Activated CD8-positive, alpha-beta memory T cell treated with anti-CD3 and anti-CD28 coated beads, Interleukin-2, amount 10 ng/mL, durations not matched to agents 7 days and 5 days (primary cell): ENCODE measurements at regions not wholly inside any gene's neighbourhood (a gene's known extent, or its start where the extent isn't known, plus 50 kb on each side); places are given as distances from the start of the nearest gene placed in this dataset.

Experiments used
- ATAC-seq: fragments of 150-1000 bp; cut with Tn5 transposase; one replicate; pipeline ENCODE4 v1.10.0; 2021; ENCODE audit warnings: moderate library complexity
- CTCF ChIA-PET: fragments of 350-600 bp; sonication (Branson Sonifier 250); formaldehyde crosslinking; loops from one replicate; lab custom pipeline; 2021; ENCODE audit warnings: antibody characterized with exemption; lab: Charles Lee
- DNase-seq: peaks from one replicate; pipeline ENCODE4 v3.0.0-alpha.2; 2020
- H3K27ac Mint-ChIP-seq: one replicate; pipeline ENCODE4 v1.8.0; 2021; ENCODE audit warnings: mild to moderate bottlenecking, mixed read lengths
- H3K27me3 Mint-ChIP-seq: one replicate; pipeline ENCODE4 v1.8.0; 2021; ENCODE audit warnings: mixed read lengths
- H3K36me3 Mint-ChIP-seq: one replicate; pipeline ENCODE4 v1.8.0; 2021; ENCODE audit warnings: mild to moderate bottlenecking, mixed read lengths
- H3K4me1 Mint-ChIP-seq: one replicate; pipeline ENCODE4 v1.8.0; 2021; ENCODE audit warnings: mixed read lengths
- H3K4me3 Mint-ChIP-seq: one replicate; pipeline ENCODE4 v1.8.0; 2021; ENCODE audit warnings: mild to moderate bottlenecking, moderate library complexity, mixed read lengths
- H3K9me3 Mint-ChIP-seq: one replicate; pipeline ENCODE4 v1.8.0; 2022; ENCODE audit warnings: low read depth, mixed read lengths

DNA sequence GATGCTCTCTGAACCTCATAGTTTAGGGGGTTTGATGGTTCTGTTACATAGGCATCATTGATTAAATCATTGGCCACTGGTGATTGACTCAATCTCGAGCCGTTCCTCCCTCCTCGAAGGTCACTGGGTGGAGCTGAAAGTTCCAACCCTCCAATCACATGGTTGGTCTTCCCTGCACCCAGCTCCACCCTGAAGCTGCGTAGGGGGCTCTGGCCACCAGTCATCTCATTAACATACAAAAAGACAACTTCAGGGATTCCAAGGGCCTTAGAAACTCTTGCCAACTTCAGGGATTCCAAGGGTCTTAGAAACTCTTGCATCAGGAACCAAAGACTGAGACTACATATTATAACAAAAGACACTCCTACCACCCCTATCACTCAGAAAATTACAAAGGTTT lies 306.5 kb upstream of the TNRC6C start:
- H3K4me3 Mint-ChIP-seq = no peak overlapping the region
- H3K27me3 Mint-ChIP-seq = peaks cover 5% of the 10 kb centered on the region
- no peak for ATAC-seq
- H3K36me3 Mint-ChIP-seq = peaks cover 3% of the 10 kb centered on the region
- H3K9me3 Mint-ChIP-seq = no peaks in the 10 kb centered on the region
- H3K4me1 Mint-ChIP-seq = peaks cover 13% of the 10 kb centered on the region
- H3K27ac Mint-ChIP-seq = no peak overlapping the region
- DNase-seq = no peak
- CTCF ChIA-PET = no interaction called here

DNA sequence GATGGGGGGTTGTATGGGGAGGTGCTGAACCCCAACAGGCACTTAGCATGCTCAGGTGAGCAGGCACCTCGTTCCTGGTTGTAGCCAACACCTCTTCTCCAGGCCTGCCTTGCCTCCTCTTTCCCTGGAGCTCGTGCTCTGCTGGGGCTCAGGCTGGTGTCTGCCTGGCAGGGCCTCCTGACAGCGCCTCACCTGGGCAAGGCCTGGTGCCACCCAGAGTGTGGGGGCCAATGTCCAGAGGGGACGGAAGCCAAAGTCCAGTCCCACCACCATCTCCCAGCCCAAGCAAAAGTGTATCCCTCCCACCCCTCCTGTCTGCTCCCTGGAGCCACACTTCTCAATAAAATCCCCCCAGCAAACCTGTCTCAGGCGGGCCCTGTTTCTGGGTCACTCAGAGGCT lies 304.2 kb upstream of the TNRC6C start:
- Mint-ChIP-seq H3K27me3 (peaks cover 17% of the 10 kb centered on the region), H3K27ac (no peak overlapping the region), H3K4me3 (no peak overlapping the region), H3K4me1 (peaks cover 10% of the 10 kb centered on the region), H3K9me3 (peaks cover 3% of the 10 kb centered on the region), H3K36me3 (no peaks in the 10 kb centered on the region)
- no peak for ATAC-seq
- CTCF ChIA-PET = no interaction called here
- DNase-seq = no peak

DNA sequence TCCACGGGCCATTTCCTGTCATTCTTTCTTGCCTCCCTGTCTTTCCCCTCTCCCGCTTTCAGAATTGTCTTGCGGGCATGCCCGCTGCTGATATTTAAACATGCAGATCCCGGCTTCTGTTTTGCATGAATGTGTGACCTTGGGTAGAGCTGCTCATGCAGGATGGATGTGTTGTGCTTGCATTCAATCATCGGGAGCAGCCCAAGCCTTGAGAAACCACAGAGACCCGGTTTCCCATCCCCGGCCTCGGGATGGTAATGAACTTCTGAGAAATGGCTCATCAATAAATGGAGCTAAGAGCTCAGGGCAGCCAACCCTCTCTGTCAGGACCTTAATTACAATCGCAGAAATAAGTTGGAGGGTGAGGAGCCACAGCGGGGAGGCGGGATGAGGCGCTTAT lies 303.7 kb upstream of the TNRC6C start:
- H3K27ac Mint-ChIP-seq = no peak overlapping the region
- CTCF ChIA-PET = no interaction called here

DNA sequence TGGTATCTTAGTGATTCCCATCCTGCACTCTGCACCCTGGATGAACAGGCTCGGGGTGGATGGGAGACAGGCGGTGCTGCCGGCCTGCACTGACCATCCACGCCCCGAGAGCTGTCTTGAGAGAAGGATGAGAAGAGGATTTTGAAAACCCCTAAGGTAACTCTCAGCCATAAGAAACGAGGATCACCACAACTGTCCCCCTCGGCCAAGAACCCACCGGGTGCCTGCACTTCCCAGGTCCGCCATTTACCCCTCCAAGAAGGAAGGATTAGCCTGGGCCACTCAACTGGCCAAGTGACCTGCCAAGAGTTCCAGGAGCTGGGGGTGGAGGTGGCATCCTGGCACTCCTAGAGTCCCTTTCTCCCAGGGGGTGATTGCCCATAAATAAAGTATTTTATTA lies 302.4 kb upstream of the TNRC6C start:
- CTCF ChIA-PET = no interaction called here
- Mint-ChIP-seq H3K9me3 (peaks cover 3% of the 10 kb centered on the region), H3K4me3 (no peak overlapping the region), H3K27ac (no peak overlapping the region), H3K4me1 (no peaks in the 10 kb centered on the region), H3K27me3 (peaks cover 17% of the 10 kb centered on the region), H3K36me3 (no peaks in the 10 kb centered on the region)
- DNase-seq (no peak), ATAC-seq (no peak)

More for the DNA sequence above, 303.7 kb upstream of the TNRC6C start:
- peaks cover 4% of the 10 kb centered on the region for H3K4me1 Mint-ChIP-seq
- no peak overlapping the region for H3K4me3 Mint-ChIP-seq
- no peaks in the 10 kb centered on the region for H3K36me3 Mint-ChIP-seq
- H3K9me3 Mint-ChIP-seq = peaks cover 3% of the 10 kb centered on the region
- H3K27me3 Mint-ChIP-seq = peaks cover 17% of the 10 kb centered on the region
- ATAC-seq (no peak), DNase-seq (no peak)

DNA sequence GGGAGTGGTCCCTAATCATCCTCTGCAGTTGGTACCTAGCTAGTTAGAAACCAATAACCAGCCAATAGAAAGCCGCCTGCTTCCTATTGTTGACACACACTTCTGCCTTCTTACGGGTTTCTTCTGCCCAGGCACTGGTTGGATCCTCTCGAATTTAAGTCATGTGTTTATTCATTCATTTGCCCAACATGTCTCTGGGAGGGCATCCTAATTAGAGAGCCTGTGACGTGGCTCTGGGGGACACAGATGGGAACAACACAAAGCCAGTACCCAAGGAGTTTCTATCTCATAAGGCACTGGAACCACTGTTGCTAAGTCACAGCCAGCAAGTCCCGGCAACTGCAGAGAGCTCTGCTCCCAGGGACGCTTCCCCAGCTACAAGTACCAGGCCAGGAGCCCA lies 300.7 kb upstream of the TNRC6C start:
- DNase-seq (no peak), ATAC-seq (no peak)
- CTCF ChIA-PET = interaction anchor here (0.7 to 1.3 kb wide), 2 partner anchors 9 to 361 kb away, joined by 3 to 4 read pairs; no protein-coding TSS in a partner anchor
- peaks cover 17% of the 10 kb centered on the region for H3K27me3 Mint-ChIP-seq
- H3K36me3 Mint-ChIP-seq = no peaks in the 10 kb centered on the region
- no peak overlapping the region for H3K4me3 Mint-ChIP-seq
- no peak overlapping the region for H3K27ac Mint-ChIP-seq
- no peaks in the 10 kb centered on the region for H3K4me1 Mint-ChIP-seq
- peaks cover 3% of the 10 kb centered on the region for H3K9me3 Mint-ChIP-seq

DNA sequence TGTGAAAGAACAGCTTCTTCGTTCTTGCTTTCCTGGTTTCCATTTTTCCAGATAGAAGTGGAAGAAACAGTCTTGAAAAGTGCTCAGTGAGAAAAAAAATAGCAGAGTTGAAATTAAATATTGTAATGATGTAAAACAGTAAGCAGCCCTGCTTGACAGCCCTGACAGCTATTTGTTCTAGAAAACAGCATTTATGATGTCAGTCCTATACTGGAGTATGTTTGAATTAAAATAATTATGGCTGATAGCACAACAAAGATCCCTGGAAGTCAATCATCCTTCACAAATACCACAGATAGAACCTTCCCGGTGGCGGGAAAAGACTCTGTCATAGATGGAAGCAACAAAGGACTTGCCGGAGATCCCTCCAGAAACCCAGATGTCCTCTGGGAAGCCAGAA lies 298.0 kb upstream of the TNRC6C start:
- H3K9me3 Mint-ChIP-seq = peaks cover 5% of the 10 kb centered on the region
- no peak overlapping the region for H3K4me3 Mint-ChIP-seq
- H3K27ac Mint-ChIP-seq = no peak overlapping the region
- ATAC-seq (no peak), DNase-seq (no peak)
- peaks cover 4% of the 10 kb centered on the region for H3K4me1 Mint-ChIP-seq
- no peaks in the 10 kb centered on the region for H3K36me3 Mint-ChIP-seq
- H3K27me3 Mint-ChIP-seq = peaks cover 17% of the 10 kb centered on the region
- CTCF ChIA-PET = interaction anchor here (1.0 to 1.3 kb wide), 2 partner anchors 15 to 355 kb away, joined by 3 to 4 read pairs; no protein-coding TSS in a partner anchor

DNA sequence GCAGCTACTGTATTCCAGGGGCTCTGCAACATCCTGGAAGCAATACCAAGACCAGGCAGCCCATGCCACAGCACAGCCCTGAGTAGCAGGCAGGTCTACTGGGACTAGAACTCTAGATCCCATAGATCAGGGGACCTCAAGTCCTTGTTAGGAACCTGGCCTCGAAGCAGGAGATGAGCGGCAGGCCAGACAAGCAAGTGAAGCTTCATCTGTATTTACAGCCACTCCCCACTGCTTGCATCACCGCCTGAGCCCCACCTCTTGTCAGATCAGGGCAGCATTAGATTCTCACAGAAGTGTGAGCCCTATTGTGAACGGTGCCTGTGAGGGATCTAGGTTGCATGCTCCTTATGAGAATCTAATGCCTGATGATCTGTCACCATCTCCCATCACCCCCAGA lies 295.7 kb upstream of the TNRC6C start:
- no peak overlapping the region for H3K4me3 Mint-ChIP-seq
- H3K27ac Mint-ChIP-seq = no peak overlapping the region
- H3K36me3 Mint-ChIP-seq = peaks cover 14% of the 10 kb centered on the region
- no peak for ATAC-seq
- CTCF ChIA-PET = no interaction called here
- DNase-seq = no peak
- peaks cover 25% of the 10 kb centered on the region for H3K4me1 Mint-ChIP-seq
- H3K9me3 Mint-ChIP-seq = peaks cover 9% of the 10 kb centered on the region
- peaks cover 6% of the 10 kb centered on the region for H3K27me3 Mint-ChIP-seq

DNA sequence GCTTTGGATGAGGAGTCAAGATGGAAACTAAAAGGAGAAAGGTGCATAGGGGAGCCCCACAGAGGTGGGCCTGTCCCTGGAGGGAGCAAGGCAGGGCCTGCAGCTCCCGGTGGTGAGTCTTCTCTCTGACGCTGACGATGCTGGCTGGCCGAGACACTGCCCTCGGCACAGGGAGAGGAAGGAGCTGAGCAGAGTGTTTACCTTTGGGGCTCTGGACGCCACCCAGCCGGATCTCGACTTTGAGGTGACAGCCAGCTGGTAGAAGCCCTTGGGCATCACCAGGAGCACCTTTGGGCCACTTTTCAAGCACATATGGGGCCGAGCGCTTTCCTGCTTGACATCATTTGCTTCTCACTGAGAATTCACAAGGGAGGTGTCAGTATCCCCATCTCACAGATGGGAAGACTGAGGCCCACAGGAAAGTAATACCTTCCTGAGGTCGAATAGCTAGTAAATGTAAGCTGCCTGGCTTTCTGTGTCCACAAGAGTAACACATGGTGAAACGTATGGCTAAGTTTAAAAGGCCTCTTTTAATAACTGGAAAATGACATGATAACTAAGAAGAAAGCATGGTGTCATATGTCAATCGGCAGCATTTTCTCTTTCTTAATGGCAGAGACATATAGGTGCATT lies 294.3 kb upstream of the TNRC6C start:
- Mint-ChIP-seq H3K9me3 (peaks cover 15% of the 10 kb centered on the region), H3K36me3 (peaks cover 24% of the 10 kb centered on the region), H3K4me3 (no peak overlapping the region), H3K27ac (no peak overlapping the region), H3K4me1 (peaks cover 34% of the 10 kb centered on the region), H3K27me3 (no peaks in the 10 kb centered on the region)
- DNase-seq (no peak), ATAC-seq (no peak)
- CTCF ChIA-PET = interaction anchor here (0.7 to 2.4 kb wide), 4 partner anchors 18 to 587 kb away, joined by 3 to 12 read pairs (median 4); no protein-coding TSS in a partner anchor

DNA sequence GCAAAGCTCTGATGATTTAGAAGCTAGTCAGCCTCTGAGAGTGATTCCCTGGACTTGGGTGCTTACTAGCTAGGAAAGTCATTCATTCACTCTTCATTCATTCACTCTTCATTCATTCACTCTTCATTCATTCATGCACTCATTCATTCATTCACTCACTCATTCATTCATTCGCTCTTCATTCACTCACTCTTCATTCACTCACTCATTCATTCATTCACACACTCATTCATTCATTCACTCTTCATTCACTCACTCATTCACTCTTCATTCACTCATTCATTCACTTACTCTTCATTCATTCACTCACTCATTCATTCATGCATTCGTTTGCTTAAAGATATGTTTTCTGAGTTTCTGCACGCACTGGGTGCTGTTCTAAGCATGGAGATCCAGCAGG lies 292.7 kb upstream of the TNRC6C start:
- ATAC-seq = no peak
- Mint-ChIP-seq H3K27ac (peak overlapping the region; percentile 94), H3K36me3 (peaks cover 32% of the 10 kb centered on the region), H3K27me3 (no peaks in the 10 kb centered on the region), H3K9me3 (peaks cover 19% of the 10 kb centered on the region), H3K4me1 (peaks cover 41% of the 10 kb centered on the region), H3K4me3 (peak overlapping the region; percentile 91)
- CTCF ChIA-PET = interaction anchor here (1.4 to 2.4 kb wide), 2 partner anchors 9 to 21 kb away, joined by 3 to 12 read pairs; no protein-coding TSS in a partner anchor
- DNase-seq = no peak

DNA sequence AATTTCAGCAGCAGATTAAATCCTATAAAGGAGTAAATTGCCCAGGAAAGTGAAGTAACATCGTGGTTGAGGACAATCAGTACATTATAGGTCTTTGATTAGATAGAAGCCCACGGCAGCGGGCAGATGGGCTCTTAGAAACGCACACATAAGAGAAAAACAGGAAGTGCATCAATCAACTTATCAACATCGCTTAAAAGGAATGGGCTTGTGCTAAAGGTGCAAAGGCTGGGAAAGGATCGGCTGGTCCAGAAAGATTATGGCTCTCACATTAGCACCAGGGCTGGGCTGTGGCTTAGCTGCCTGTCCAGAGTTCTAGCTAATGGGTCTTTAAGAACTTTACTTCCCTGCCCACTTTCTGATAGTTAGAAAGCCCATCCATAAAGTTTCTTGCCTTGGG lies 292.0 kb upstream of the TNRC6C start:
- CTCF ChIA-PET = interaction anchor here (0.9 to 1.6 kb wide), 8 partner anchors 9 to 353 kb away, joined by 3 to 11 read pairs (median 4); partner anchors contain the start of gene TNRC6C
- DNase-seq (no peak), ATAC-seq (peak; percentile 56)
- Mint-ChIP-seq H3K27me3 (no peaks in the 10 kb centered on the region), H3K27ac (peak overlapping the region; percentile 94), H3K9me3 (peaks cover 19% of the 10 kb centered on the region), H3K4me1 (peaks cover 43% of the 10 kb centered on the region), H3K36me3 (peaks cover 35% of the 10 kb centered on the region), H3K4me3 (peak overlapping the region; percentile 91)

DNA sequence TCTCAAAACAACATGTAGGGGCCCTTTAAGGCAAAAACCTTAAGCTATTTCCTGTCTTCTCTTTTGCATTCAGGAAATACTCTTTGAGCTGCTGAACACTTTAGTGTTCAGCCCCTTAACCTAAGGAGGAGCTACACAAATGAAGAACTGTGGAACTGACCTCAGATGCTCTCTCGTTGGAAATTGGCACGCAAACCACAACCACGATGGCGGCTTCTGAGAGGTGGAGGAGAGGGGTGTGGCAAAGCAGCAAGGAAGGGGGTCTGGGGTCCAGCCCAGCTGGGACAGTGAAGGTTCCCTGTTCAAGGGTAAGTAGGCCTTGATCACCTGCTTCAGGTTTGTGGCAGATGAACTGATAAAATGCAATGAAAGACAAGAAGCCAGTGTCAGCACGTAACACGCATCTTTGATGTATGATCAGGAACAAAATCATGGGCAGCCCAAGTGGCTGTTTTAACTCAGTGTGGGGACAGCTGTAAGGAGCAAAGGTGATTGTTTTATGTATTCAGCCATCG lies 291.6 kb upstream of the TNRC6C start:
- Mint-ChIP-seq H3K27ac (peak overlapping the region; percentile 94), H3K4me1 (peaks cover 43% of the 10 kb centered on the region)

DNA sequence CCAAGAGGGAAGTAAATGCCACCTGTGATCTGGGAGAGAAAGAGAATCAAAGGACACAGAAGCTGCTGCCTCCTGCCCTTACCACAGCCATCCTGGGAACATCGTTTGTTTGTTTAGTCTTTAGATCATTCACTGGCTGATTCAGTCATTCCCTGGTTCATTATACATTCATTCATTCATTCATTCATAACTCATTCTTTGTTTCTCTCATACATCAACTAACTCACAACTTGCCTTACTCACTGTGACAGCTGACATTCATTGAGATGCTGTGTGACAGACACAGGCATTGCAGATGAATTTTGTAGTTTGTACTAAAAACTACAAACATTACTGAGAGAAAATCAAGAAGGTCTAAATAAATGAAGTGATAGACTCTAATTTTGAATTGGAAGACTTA lies 291.0 kb upstream of the TNRC6C start:
- Mint-ChIP-seq H3K9me3 (peaks cover 19% of the 10 kb centered on the region), H3K4me3 (peak overlapping the region; percentile 91), H3K4me1 (peaks cover 43% of the 10 kb centered on the region), H3K27me3 (no peaks in the 10 kb centered on the region), H3K36me3 (peaks cover 40% of the 10 kb centered on the region), H3K27ac (peak overlapping the region; percentile 94)
- peak; percentile 9 for ATAC-seq
- CTCF ChIA-PET = interaction anchor here (0.9 to 1.6 kb wide), 9 partner anchors 10 to 352 kb away, joined by 3 to 11 read pairs (median 4); partner anchors contain the start of gene TNRC6C
- DNase-seq = no peak

More for the DNA sequence above, 291.6 kb upstream of the TNRC6C start:
- CTCF ChIA-PET = interaction anchor here (0.9 to 1.6 kb wide), 8 partner anchors 9 to 353 kb away, joined by 3 to 11 read pairs (median 4); partner anchors contain the start of gene TNRC6C
- ATAC-seq = peak; percentile 95
- Mint-ChIP-seq H3K36me3 (peaks cover 40% of the 10 kb centered on the region), H3K9me3 (peaks cover 19% of the 10 kb centered on the region), H3K27me3 (no peaks in the 10 kb centered on the region), H3K4me3 (peak overlapping the region; percentile 91)
- peak; percentile 95 for DNase-seq

DNA sequence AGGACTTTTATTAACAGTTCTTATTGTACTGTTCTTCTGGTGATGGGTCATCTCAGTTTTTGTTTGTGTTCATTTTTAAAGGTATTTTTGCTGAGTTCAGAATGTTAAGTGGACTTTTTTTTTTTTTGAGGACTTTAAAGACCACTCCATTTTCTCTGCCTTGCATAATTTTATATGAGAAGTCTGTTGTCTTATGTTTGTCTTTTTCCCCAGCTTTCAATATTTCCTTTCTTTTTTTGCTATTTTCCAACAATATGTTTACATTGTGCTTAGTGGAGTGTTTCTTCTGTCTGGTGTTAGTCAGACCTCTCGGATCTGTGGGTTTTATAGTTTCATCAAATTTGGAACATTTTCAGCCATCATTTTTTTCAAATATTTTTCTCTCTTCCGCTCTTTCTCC lies 290.0 kb upstream of the TNRC6C start:
- Mint-ChIP-seq H3K9me3 (peaks cover 19% of the 10 kb centered on the region), H3K27me3 (no peaks in the 10 kb centered on the region), H3K27ac (peak overlapping the region; percentile 73), H3K4me3 (peak overlapping the region; percentile 20), H3K36me3 (peaks cover 46% of the 10 kb centered on the region), H3K4me1 (peaks cover 43% of the 10 kb centered on the region)
- ATAC-seq (no peak), DNase-seq (no peak)
- CTCF ChIA-PET = interaction anchor here (1.1 to 1.3 kb wide), 2 partner anchors 22 to 26 kb away, joined by 3 to 4 read pairs; no protein-coding TSS in a partner anchor
